H9 (cell line): ENCODE measurements at regions not wholly inside any gene's neighbourhood (a gene's known extent, or its start where the extent isn't known, plus 50 kb on each side); places are given as distances from the start of the nearest gene placed in this dataset.
"Not testable (repeated sequence)": the region's sequence is repeated elsewhere in the genome, so short reads cannot be mapped to it uniquely, and the experiment has no call there.

Source experiments
- DNase-seq: peaks from one replicate; pipeline ENCODE4 v3.0.0-alpha.2; 2017
- H2AFZ ChIP-seq: one replicate; pipeline ENCODE4 v1.6.1; 2013; ENCODE audit warnings: mild to moderate bottlenecking, low read length, control low read depth, moderate library complexity
- H2AK5ac ChIP-seq: 2 replicates; pipeline ENCODE4 v1.6.1; 2013; ENCODE audit warnings: low read length, control low read depth, mixed read lengths; ENCODE audit not compliant: insufficient read length
- H2BK120ac ChIP-seq: one replicate; pipeline ENCODE4 v1.6.1; 2013; ENCODE audit warnings: low read depth, mild to moderate bottlenecking, low read length, control low read depth, inconsistent platforms; ENCODE audit not compliant: poor library complexity, severe bottlenecking
- H2BK12ac ChIP-seq: 2 replicates; pipeline ENCODE4 v1.6.1; 2013; ENCODE audit warnings: low read length, control low read depth, mixed read lengths, low read depth; ENCODE audit not compliant: insufficient read length
- H2BK15ac ChIP-seq: 2 replicates; pipeline ENCODE4 v1.6.1; 2013; ENCODE audit warnings: low read depth, low read length, control low read depth
- H2BK20ac ChIP-seq: one replicate; pipeline ENCODE4 v1.6.1; 2013; ENCODE audit warnings: low read depth, mild to moderate bottlenecking, low read length, control low read depth, inconsistent platforms; ENCODE audit not compliant: poor library complexity, severe bottlenecking
- H2BK5ac ChIP-seq: 2 replicates; pipeline ENCODE4 v1.6.1; 2013; ENCODE audit warnings: low read length, control low read depth, mixed read lengths; ENCODE audit not compliant: insufficient read length
- H3K14ac ChIP-seq: 2 replicates; pipeline ENCODE4 v1.6.1; 2013; ENCODE audit warnings: low read length, control low read depth; ENCODE audit not compliant: insufficient read depth
- H3K18ac ChIP-seq: 2 replicates; pipeline ENCODE4 v1.6.1; 2013; ENCODE audit warnings: low read depth, mild to moderate bottlenecking, mixed read lengths, low read length, control low read depth; ENCODE audit not compliant: insufficient read length
- H3K23ac ChIP-seq: 2 replicates; pipeline ENCODE4 v1.6.1; 2013; ENCODE audit warnings: low read length, control low read depth, mixed read lengths, low read depth; ENCODE audit not compliant: insufficient read length
- H3K23me2 ChIP-seq: 2 replicates; pipeline ENCODE4 v1.6.1; 2013; ENCODE audit warnings: low read depth, mild to moderate bottlenecking, mixed read lengths, low read length, control low read depth; ENCODE audit not compliant: insufficient read length, poor library complexity, severe bottlenecking
- H3K27ac ChIP-seq: 2 replicates; pipeline ENCODE4 v1.5.1; 2013; ENCODE audit warnings: low read length, control low read depth, mixed read lengths, low read depth; ENCODE audit not compliant: insufficient read length
- H3K27me3 ChIP-seq: 2 replicates; pipeline ENCODE4 v1.6.1; 2013; ENCODE audit warnings: low read length, control low read depth, inconsistent platforms; ENCODE audit not compliant: insufficient read depth
- H3K4ac ChIP-seq: 2 replicates; pipeline ENCODE4 v1.6.1; 2013; ENCODE audit warnings: low read depth, mild to moderate bottlenecking, control low read depth, inconsistent platforms, low read length, moderate library complexity
- H3K4me1 ChIP-seq: 2 replicates; pipeline ENCODE4 v1.6.1; 2013; ENCODE audit warnings: low read length, control low read depth, inconsistent platforms; ENCODE audit not compliant: insufficient read depth
- H3K4me2 ChIP-seq: 2 replicates; pipeline ENCODE4 v1.6.1; 2013; ENCODE audit warnings: low read length, control low read depth, mixed read lengths; ENCODE audit not compliant: insufficient read length, insufficient read depth
- H3K56ac ChIP-seq: 2 replicates; pipeline ENCODE4 v1.6.1; 2013; ENCODE audit warnings: low read depth, mild to moderate bottlenecking, mixed read lengths, low read length, control low read depth; ENCODE audit not compliant: insufficient read length
- H3K79me1 ChIP-seq: 2 replicates; pipeline ENCODE4 v1.6.1; 2013; ENCODE audit warnings: low read depth, mild to moderate bottlenecking, moderate library complexity, low read length, control low read depth, inconsistent platforms; ENCODE audit not compliant: insufficient read depth, poor library complexity, severe bottlenecking
- H3K79me2 ChIP-seq: 2 replicates; pipeline ENCODE4 v1.6.1; 2013; ENCODE audit warnings: low read length, control low read depth, inconsistent platforms; ENCODE audit not compliant: insufficient read depth
- H3K9ac ChIP-seq: 2 replicates; pipeline ENCODE4 v1.6.1; 2013; ENCODE audit warnings: low read length, control low read depth, mixed read lengths; ENCODE audit not compliant: insufficient read length; ENCODE audit errors: extremely low read depth
- H3K9me3 ChIP-seq: one replicate; pipeline ENCODE4 v1.6.1; 2013; ENCODE audit warnings: low read depth, low read length, inconsistent platforms; ENCODE audit not compliant: control insufficient read depth
- H3T11ph ChIP-seq: one replicate; pipeline ENCODE4 v1.6.1; 2013; ENCODE audit warnings: mild to moderate bottlenecking, low read length, control low read depth, inconsistent platforms
- H4K20me1 ChIP-seq: one replicate; pipeline ENCODE4 v1.6.1; 2013; ENCODE audit not compliant: control insufficient read depth, insufficient read length, insufficient read depth
- H4K5ac ChIP-seq: 2 replicates; pipeline ENCODE4 v1.6.1; 2013; ENCODE audit warnings: low read depth, mild to moderate bottlenecking, mixed read lengths, low read length, control low read depth; ENCODE audit not compliant: insufficient read length
- H4K8ac ChIP-seq: replicated peaks from 2 replicates; pipeline ENCODE4 v1.6.1; 2013; ENCODE audit warnings: low read length, control low read depth, mixed read lengths, low read depth; ENCODE audit not compliant: insufficient read length
- H4K91ac ChIP-seq: 2 replicates; pipeline ENCODE4 v1.6.1; 2013; ENCODE audit warnings: low read depth, mild to moderate bottlenecking, moderate library complexity, mixed read lengths, low read length, control low read depth; ENCODE audit not compliant: insufficient read length
- H3K27ac Mint-ChIP-seq, 3 experiments: 2 replicates in 2 of 3; 3 replicates in 1 of 3; pipeline ENCODE4 v1.8.0; 2020 to 2021; ENCODE audit warnings: mixed read lengths in 3 of 3, mild to moderate bottlenecking in 1 of 3, moderate library complexity in 1 of 3
- H3K27me3 Mint-ChIP-seq: 2 replicates; pipeline ENCODE4 v1.8.0; 2021; ENCODE audit warnings: low read depth, mild to moderate bottlenecking, moderate library complexity, mixed read lengths
- H3K36me3 Mint-ChIP-seq, 3 experiments: 2 replicates in 2 of 3; 3 replicates in 1 of 3; pipeline ENCODE4 v1.8.0; 2020 to 2021; ENCODE audit warnings: low read depth in 3 of 3, mixed read lengths in 3 of 3; ENCODE audit not compliant: insufficient read depth in 1 of 3
- H3K4me1 Mint-ChIP-seq, 2 experiments: 2 replicates each; pipeline ENCODE4 v1.8.0; 2020; ENCODE audit warnings: mixed read lengths in 2 of 2
- H3K4me3 Mint-ChIP-seq, 2 experiments: 2 replicates in 1 of 2; 3 replicates in 1 of 2; pipeline ENCODE4 v1.8.0; 2020 to 2021; ENCODE audit warnings: mild to moderate bottlenecking in 2 of 2, mixed read lengths in 2 of 2, moderate library complexity in 1 of 2
- H3K9me3 Mint-ChIP-seq, 2 experiments: 2 replicates in 1 of 2; 3 replicates in 1 of 2; pipeline ENCODE4 v1.8.0; 2020; ENCODE audit warnings: mild to moderate bottlenecking in 2 of 2, mixed read lengths in 2 of 2, moderate library complexity in 1 of 2
- WGBS: extraction: QIAGEN DNeasy Blood & Tissue Kit; methylation state at CpG from one replicate; pipeline ENCODE4 v1.1.7; 2013; ENCODE audit warnings: missing lambda C conversion rate, low lambda C conversion rate, mixed read lengths; ENCODE audit not compliant: insufficient read length; ENCODE audit errors: extremely low coverage; 5-methylcytosine and 5-hydroxymethylcytosine counted together
- TF ChIP-seq, protein P1 (sequence below): fragments of 200-600 bp; sonication (generic); conservative IDR thresholded peaks from 3 replicates; pipeline ENCODE4 v1.8.0; 2021; ENCODE audit warnings: antibody characterized with exemption, mild to moderate bottlenecking

DNA sequence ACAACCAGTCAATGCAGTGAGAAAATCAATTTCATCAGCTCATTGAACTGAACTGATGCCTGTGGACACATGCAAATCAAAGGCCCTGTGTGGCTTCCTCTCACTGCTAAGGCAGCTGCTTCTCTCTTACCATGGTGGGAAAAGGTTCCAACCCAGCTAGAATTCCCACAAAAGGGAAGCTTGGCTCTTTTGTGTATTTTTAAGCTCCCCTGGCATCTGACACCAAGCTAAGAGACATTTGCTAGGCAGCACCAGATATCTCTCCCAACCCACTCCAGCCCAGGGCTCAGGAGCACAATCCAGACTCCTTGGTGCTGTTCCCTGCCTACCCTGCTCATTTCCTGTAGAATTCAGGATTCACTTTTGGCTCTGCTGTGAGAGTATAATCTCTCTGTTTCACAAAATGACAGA is 129.6 kb downstream of the GXYLT1 start:
- Histone ChIP-seq H2AFZ (no peak overlapping the region), H3K23me2 (no peaks in the 10 kb centered on the region), H3T11ph (no peak overlapping the region), H3K18ac (no peak overlapping the region), H3K27me3 (no peaks in the 10 kb centered on the region), H2BK15ac (no peak overlapping the region), H4K20me1 (no peaks in the 10 kb centered on the region), H2BK12ac (no peak overlapping the region), H3K27ac (no peak overlapping the region), H3K23ac (no peak overlapping the region), H3K4ac (no peak overlapping the region), H2BK20ac (no peak overlapping the region), H2BK120ac (no peak overlapping the region), H3K4me1 (no peaks in the 10 kb centered on the region), H2AK5ac (no peak overlapping the region), H3K9me3 (no peaks in the 10 kb centered on the region), H3K56ac (no peak overlapping the region), H3K9ac (no peak overlapping the region), H3K14ac (no peak overlapping the region), H4K91ac (no peak overlapping the region), H2BK5ac (no peak overlapping the region), H3K79me1 (no peaks in the 10 kb centered on the region), H4K8ac (no peak overlapping the region), H4K5ac (no peak overlapping the region), H3K4me2 (no peak overlapping the region), H3K79me2 (no peaks in the 10 kb centered on the region)
- no peak overlapping the region for H3K4me3 Mint-ChIP-seq
- no peaks in the 10 kb centered on the region; a peak in 1 of 7 replicates for H3K36me3 Mint-ChIP-seq
- peaks cover 8 to 12% of the 10 kb centered on the region in 2 experiments for H3K4me1 Mint-ChIP-seq
- TF ChIP-seq, protein P1, sequence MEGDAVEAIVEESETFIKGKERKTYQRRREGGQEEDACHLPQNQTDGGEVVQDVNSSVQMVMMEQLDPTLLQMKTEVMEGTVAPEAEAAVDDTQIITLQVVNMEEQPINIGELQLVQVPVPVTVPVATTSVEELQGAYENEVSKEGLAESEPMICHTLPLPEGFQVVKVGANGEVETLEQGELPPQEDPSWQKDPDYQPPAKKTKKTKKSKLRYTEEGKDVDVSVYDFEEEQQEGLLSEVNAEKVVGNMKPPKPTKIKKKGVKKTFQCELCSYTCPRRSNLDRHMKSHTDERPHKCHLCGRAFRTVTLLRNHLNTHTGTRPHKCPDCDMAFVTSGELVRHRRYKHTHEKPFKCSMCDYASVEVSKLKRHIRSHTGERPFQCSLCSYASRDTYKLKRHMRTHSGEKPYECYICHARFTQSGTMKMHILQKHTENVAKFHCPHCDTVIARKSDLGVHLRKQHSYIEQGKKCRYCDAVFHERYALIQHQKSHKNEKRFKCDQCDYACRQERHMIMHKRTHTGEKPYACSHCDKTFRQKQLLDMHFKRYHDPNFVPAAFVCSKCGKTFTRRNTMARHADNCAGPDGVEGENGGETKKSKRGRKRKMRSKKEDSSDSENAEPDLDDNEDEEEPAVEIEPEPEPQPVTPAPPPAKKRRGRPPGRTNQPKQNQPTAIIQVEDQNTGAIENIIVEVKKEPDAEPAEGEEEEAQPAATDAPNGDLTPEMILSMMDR: no peak
- peaks cover 12% of the 10 kb centered on the region for H3K27me3 Mint-ChIP-seq
- no peaks in the 10 kb centered on the region for H3K9me3 Mint-ChIP-seq
- no peak for DNase-seq
- H3K27ac Mint-ChIP-seq: no peak overlapping the region

DNA sequence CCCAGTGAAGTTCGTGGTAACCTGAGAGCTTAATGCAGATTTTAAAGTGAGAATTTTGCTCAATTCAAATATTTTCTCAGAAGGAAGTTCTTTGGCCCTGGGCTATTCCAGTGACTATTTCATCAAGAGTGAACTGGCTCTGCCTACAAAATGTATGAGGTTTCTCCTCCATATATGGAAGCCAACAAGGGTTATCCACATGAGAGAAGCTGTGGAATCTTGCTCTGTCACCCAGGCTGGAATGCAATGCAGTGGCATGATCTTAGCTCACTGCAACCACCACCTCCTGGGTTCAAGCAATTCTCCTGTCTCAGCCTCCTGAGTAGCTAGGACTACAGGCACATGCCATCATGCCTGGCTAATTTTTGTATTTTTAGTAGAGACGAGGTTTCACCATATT is 132.2 kb downstream of the GXYLT1 start:
- H3K56ac ChIP-seq, H3K79me1 ChIP-seq, H3K27ac ChIP-seq, H3K4me1 ChIP-seq, H2BK15ac ChIP-seq, H3K23me2 ChIP-seq, H2BK20ac ChIP-seq, H3K4me2 ChIP-seq, H4K20me1 ChIP-seq, DNase-seq, H3K18ac ChIP-seq, H3K27me3 Mint-ChIP-seq, H3K9me3 Mint-ChIP-seq, H3K27ac Mint-ChIP-seq, H2BK12ac ChIP-seq, H2AK5ac ChIP-seq, H3K79me2 ChIP-seq, H3K9ac ChIP-seq, H4K8ac ChIP-seq, H4K5ac ChIP-seq, H3K36me3 Mint-ChIP-seq, H3K23ac ChIP-seq, H4K91ac ChIP-seq, H3K4me3 Mint-ChIP-seq, H2BK120ac ChIP-seq, H3K27me3 ChIP-seq, H3K4ac ChIP-seq, H3K9me3 ChIP-seq, H2AFZ ChIP-seq, H3K4me1 Mint-ChIP-seq, H2BK5ac ChIP-seq, H3T11ph ChIP-seq: not testable (repeated sequence)
- no CpG with 5 or more reads among the region's 2 CpGs for WGBS
- H3K14ac ChIP-seq: 0 out of 2 replicates have a peak overlapping the region, but pooled peaks have one; percentile 8
